ENCODE measurements at regions not wholly inside any gene's neighbourhood (a gene's known extent, or its start where the extent isn't known, plus 50 kb on each side); places are given as distances from the start of the nearest gene placed in this dataset.

GRCh38 chr2:196403471-196403870, 232.1 kb upstream of the STK17B start:
- no peak for DNase-seq

GRCh38 chr2:196404276-196404675, 232.9 kb upstream of the STK17B start:
- DNase-seq: no peak

GRCh38 chr2:196407675-196408264, 231.7 kb upstream of the CCDC150 start:
- no peak for DNase-seq

DNA sequence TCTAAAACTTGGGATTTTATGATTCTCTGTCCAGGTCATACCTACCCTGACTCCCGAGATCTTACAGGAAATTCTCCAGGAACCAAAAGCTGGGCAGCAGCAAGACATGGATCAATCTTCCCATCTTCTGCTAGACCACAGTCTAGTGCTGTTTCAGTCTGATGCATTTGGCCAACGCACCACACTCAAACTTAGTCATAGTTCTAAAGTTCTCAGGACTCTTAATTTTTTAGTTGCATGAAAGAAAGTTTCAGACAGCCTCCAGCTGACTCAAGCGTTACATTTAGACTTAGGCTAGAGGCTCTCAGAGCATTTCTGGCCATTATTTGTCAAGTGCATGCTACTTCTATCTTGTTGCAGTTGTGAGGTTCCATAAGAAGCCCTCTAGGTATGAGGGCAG, 230.1 kb upstream of the CCDC150 start:
- DNase-seq: no peak

GRCh38 chr2:196410008-196410407, 229.5 kb upstream of the CCDC150 start:
- DNase-seq: no peak

DNA sequence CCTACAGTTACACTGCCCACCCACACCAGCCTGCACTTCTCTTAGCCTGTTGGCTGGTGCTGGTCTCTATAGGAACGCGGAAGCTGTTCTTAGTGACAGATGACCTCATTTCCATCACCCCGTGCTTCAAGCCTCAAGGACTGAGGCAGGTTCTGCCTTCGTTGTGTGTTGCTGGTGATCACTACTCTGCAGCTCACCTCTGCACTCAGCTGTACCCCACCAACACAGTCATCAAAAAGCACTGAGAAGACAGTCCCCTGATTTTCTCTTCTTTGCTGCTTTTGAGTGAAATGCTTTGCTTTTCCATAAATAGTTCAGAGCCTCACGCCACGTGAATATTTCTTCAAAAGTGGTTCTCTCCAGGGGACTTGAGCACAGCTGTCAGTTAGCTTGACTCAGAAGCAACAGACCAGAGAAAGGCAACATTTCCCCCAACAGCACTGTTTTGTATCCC, 225.7 kb upstream of the CCDC150 start:
- no peak for DNase-seq

GRCh38 chr2:196415384-196415783, 224.1 kb upstream of the CCDC150 start:
- DNase-seq: peak; percentile 8

GRCh38 chr2:196420143-196420542, 219.4 kb upstream of the CCDC150 start:
- no peak for DNase-seq

DNA sequence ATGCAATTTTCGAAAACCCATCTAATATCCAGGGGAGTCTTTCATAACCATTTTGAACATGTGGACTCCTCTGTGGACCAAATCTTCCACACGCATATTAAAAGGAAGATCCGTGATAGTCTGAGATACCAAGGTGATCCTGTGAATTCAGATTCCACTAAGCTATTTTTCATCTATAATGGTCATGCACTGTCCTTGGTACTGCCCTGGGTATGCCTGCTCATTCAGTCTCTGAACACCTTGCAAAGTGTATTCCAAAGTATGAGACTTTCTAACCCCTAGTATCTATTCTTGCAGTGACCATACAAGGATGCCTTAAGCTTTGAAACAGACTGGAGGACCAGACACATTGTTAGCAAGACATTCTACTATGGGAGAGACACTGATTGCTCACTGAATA, 217.6 kb upstream of the CCDC150 start:
- no peak for DNase-seq

GRCh38 chr2:196422361-196422760, 217.2 kb upstream of the CCDC150 start:
- DNase-seq: no peak

GRCh38 chr2:196426122-196426521, 213.4 kb upstream of the CCDC150 start:
- no peak for DNase-seq

DNA sequence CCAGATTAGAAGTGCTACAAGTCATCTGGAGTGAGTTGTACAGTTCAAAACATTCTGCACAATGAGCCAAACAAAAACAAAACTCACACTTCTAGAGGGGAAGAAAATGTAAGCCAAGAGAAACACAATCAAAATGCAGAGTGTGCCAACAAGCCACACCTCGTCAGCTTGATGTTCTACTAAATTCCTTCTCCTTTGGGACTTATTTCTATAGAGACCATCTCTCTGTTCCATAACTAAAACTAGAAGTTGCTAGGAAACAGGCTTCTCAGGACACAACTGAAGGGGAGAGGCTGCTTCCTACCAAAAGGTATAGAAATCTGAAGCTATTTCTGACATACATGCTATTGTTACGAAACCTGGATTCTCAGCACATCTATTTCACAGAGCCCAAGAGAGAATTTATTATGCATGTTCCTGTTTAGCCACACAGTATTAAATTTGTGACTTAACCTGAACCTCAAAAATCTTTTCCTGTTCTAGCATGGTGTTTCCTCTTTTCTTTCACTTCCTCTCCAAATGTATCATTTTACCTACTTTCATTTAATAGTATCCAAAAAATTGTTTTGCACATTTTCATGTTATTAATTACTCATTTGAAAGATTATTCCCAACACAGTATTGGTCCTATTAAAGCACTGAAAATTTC, 211.4 kb upstream of the CCDC150 start:
- DNase-seq: no peak

GRCh38 chr2:196431076-196431475, 208.4 kb upstream of the CCDC150 start:
- no peak for DNase-seq

- DNase-seq: no peak
Measured at GRCh38 chr2:196431957-196432356, 207.6 kb upstream of the CCDC150 start.

- DNase-seq: no peak
Measured at GRCh38 chr2:196433116-196433515, 206.4 kb upstream of the CCDC150 start.

DNA sequence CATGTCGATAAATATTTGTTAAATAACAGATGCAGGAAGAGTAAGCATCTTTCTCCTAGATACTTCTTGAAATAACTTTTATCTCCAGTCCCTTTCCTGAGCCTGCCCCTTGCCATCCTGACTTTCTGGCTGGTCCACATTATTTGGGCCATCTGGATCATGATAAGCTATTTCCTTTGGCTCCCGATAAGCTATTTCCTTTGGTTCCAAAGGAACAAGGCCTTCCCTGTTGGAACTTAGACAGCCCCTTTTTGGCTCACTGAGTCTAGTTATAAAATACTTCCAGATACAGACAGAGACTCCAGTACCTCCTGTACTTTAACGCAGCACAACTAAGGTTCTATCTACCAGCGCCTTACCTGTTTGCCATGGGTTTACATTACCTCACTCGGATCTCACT, 205.3 kb upstream of the CCDC150 start:
- DNase-seq: no peak

DNA sequence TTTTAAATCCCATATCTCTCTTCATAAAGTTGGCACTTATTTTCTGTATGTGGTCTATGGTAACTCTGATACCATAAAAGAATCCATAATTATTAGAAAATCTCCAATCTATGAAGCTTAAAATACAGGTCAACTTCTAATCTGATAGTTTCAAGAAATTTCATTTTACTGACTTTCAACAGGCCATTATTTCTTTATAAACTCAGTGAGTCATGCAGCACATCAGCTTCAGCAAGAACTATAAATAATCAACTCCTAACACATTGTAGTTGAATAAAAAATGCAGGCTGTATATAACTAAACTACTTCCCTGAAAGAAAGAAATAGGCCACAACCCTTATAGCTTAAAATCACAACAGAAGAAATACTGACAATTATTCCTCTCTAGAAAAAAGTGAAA, 204.3 kb upstream of the CCDC150 start:
- DNase-seq: no peak

- no peak for DNase-seq
Measured at GRCh38 chr2:196437626-196438025, 201.9 kb upstream of the CCDC150 start.

- DNase-seq: no peak
Measured at GRCh38 chr2:196439760-196440159, 199.8 kb upstream of the CCDC150 start.

GRCh38 chr2:196440413-196440812, 199.1 kb upstream of the CCDC150 start:
- DNase-seq: no peak

- no peak for DNase-seq
Measured at GRCh38 chr2:196441527-196441926, 198.0 kb upstream of the CCDC150 start.

- DNase-seq: no peak
Measured at GRCh38 chr2:196442211-196442610, 197.3 kb upstream of the CCDC150 start.

DNA sequence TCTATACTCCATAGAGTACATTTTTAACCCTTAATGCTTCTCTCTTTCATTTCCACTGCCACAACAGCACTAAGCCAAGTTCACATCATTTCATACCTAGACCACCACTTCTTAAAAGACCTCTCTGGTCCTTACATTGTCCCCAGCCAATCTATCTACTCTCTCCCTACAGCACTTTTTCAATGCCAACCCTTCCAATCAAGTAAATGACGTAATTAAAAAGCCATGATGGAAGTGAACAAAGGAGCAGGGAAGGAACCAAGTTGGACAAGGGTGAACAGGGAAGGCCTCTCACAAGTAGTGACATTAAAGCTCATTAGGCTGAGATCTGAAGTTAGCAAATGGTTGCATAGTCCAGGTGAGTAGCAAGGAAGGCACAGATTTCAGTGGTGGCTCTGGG, 195.1 kb upstream of the CCDC150 start:
- DNase-seq: no peak

- no peak for DNase-seq
Measured at GRCh38 chr2:196445991-196446390, 193.5 kb upstream of the CCDC150 start.

Measured in activated CD4-positive, alpha-beta T cell treated with anti-CD3 and anti-CD28 coated beads, Interleukin-2, amount 50 U/mL, for 16 hours (primary cell).